ENCODE measurements at regions not wholly inside any gene's neighbourhood (a gene's known extent, or its start where the extent isn't known, plus 50 kb on each side); places are given as distances from the start of the nearest gene placed in this dataset.

DNA sequence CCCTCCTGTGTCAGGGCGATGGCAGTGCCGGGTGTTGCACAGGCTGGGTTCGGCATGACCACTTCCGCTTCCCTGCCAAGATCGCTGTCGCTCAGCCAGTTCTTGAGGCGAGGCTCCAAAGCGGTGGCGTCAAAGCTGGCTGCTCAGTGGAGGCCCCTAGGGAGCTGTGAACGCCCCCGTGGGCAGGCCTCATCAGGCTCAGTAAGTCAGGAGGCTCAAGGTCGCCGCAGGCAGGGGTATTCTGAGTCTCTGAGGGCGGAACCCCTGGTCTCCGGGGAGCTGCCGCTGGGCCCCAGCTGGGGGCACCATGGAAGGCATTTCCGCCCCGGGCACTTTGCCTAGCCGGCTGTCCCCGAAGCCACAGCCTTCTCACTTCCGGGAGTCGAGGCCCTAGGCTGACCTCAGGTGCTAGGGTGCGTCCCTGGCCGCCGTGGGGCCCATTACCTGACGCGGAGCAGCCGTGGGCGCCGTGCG, 210.4 kb downstream of the SOCS6 start:
- TF ChIP-seq FOXM1 (IDR thresholded peaks at IDR 0.05; ENCODE audit: borderline replicate concordance, low read depth), result no peak
- no peak for TF ChIP-seq EGR1 (IDR thresholded peaks at IDR 0.05)
- TF ChIP-seq RAD21 (IDR thresholded peaks at IDR 0.05; ENCODE audit: low read depth), result no peak
- TF ChIP-seq CEBPB (IDR thresholded peaks at IDR 0.05), result no peak
- no peak for TF ChIP-seq TCF12 (IDR thresholded peaks at IDR 0.05; ENCODE audit: low read depth)
- TF ChIP-seq NFIC (IDR thresholded peaks at IDR 0.05), result no peak
- TF ChIP-seq, protein P1, sequence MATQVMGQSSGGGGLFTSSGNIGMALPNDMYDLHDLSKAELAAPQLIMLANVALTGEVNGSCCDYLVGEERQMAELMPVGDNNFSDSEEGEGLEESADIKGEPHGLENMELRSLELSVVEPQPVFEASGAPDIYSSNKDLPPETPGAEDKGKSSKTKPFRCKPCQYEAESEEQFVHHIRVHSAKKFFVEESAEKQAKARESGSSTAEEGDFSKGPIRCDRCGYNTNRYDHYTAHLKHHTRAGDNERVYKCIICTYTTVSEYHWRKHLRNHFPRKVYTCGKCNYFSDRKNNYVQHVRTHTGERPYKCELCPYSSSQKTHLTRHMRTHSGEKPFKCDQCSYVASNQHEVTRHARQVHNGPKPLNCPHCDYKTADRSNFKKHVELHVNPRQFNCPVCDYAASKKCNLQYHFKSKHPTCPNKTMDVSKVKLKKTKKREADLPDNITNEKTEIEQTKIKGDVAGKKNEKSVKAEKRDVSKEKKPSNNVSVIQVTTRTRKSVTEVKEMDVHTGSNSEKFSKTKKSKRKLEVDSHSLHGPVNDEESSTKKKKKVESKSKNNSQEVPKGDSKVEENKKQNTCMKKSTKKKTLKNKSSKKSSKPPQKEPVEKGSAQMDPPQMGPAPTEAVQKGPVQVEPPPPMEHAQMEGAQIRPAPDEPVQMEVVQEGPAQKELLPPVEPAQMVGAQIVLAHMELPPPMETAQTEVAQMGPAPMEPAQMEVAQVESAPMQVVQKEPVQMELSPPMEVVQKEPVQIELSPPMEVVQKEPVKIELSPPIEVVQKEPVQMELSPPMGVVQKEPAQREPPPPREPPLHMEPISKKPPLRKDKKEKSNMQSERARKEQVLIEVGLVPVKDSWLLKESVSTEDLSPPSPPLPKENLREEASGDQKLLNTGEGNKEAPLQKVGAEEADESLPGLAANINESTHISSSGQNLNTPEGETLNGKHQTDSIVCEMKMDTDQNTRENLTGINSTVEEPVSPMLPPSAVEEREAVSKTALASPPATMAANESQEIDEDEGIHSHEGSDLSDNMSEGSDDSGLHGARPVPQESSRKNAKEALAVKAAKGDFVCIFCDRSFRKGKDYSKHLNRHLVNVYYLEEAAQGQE (IDR thresholded peaks at IDR 0.05; ENCODE audit: low read depth), result no peak
- no peak for TF ChIP-seq YY1 (IDR thresholded peaks at IDR 0.05; ENCODE audit: low read depth)
- TF ChIP-seq, protein P2, sequence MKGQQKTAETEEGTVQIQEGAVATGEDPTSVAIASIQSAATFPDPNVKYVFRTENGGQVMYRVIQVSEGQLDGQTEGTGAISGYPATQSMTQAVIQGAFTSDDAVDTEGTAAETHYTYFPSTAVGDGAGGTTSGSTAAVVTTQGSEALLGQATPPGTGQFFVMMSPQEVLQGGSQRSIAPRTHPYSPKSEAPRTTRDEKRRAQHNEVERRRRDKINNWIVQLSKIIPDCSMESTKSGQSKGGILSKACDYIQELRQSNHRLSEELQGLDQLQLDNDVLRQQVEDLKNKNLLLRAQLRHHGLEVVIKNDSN (IDR thresholded peaks at IDR 0.05), result no peak

DNA sequence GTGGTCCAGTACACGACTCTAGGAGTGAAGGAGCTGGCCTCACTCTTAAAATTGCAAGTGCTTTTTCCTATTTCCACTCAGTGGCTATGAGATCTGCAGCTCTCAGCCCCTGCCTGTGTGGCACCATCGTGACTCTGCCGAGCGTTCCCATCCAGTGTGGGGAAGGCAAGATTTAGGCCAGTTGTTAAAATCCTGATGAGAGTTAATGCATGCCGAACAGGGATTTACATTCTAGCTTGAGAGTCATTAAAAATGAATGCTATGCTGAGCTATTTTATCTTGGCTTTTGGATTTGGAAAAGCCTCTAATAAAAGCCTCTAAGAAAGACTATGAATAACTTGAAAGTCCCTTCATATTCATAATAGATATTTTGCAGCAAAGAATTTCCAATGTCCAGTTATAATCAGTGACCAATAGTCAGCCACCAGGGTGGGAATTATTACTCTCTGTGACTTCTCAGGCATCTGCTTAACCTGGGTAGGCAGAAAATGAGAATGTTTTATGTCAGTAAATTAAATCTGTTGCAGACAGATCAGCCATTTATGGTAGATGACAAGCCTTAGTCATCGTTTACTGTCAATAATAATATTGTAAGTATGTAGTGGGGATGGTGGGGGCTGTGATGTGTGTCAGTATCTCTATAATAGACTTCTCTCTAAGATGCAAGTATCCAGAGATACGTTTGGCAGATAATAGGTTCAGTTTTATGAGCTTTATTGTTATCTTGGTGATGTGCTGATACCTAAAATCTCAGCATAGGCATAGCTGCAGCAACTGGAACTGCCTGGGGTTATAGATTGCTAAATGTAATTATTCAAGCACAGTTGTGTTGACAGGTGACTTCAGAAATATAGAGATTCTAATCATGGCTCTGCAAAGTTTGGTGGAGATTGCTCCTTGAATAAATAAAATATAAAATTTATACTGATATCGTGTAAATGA, 207.8 kb downstream of the SOCS6 start:
- TF ChIP-seq TEAD4 (IDR thresholded peaks at IDR 0.05) (no peak), EP300 (IDR thresholded peaks at IDR 0.05; ENCODE audit: borderline replicate concordance) (no peak), YY1 (IDR thresholded peaks at IDR 0.05; ENCODE audit: low read depth) (no peak), FOXM1 (IDR thresholded peaks at IDR 0.05; ENCODE audit: borderline replicate concordance, low read depth) (no peak), RAD21 (IDR thresholded peaks at IDR 0.05; ENCODE audit: low read depth) (no peak), CREB1 (IDR thresholded peaks at IDR 0.05; ENCODE audit: low read depth) (no peak), TAF1 (IDR thresholded peaks at IDR 0.05; ENCODE audit: low read depth) (no peak), TCF12 (IDR thresholded peaks at IDR 0.05; ENCODE audit: low read depth) (no peak), ZBTB7A (IDR thresholded peaks at IDR 0.05; ENCODE audit: low read depth) (no peak), EGR1 (IDR thresholded peaks at IDR 0.05) (no peak), NFIC (IDR thresholded peaks at IDR 0.05) (no peak), CEBPB (IDR thresholded peaks at IDR 0.05) (no peak)
- TF ChIP-seq, protein P2 (IDR thresholded peaks at IDR 0.05), result no peak
- TF ChIP-seq, protein P1 (IDR thresholded peaks at IDR 0.05; ENCODE audit: low read depth), result no peak
- TF ChIP-seq, protein P3, sequence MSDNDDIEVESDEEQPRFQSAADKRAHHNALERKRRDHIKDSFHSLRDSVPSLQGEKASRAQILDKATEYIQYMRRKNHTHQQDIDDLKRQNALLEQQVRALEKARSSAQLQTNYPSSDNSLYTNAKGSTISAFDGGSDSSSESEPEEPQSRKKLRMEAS (IDR thresholded peaks at IDR 0.05), result no peak

DNA sequence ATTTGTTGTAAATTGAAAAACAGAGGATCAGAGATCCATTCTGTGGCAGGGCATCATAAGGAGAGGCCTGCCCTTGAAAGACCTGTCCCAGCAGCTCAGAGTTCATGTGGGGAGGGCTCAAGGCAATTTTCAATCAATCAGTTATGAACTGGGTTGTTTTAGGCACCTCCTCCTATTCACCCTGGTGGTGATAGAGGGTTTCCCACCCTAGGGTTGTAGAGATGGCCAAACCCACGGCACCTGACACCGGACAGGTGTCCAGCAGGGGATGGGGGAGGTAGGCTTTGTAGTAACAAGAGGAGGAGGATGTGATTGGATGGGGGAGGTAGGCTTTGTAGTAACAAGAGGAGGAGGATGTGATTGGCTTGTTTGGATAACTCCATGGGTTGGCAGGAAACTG, 205.7 kb downstream of the SOCS6 start:
- TF ChIP-seq CEBPB (IDR thresholded peaks at IDR 0.05) (no peak), NFIC (IDR thresholded peaks at IDR 0.05) (no peak), ZBTB7A (IDR thresholded peaks at IDR 0.05; ENCODE audit: low read depth) (no peak), FOXM1 (IDR thresholded peaks at IDR 0.05; ENCODE audit: borderline replicate concordance, low read depth) (no peak), TAF1 (IDR thresholded peaks at IDR 0.05; ENCODE audit: low read depth) (no peak)
- TF ChIP-seq, protein P1 (IDR thresholded peaks at IDR 0.05; ENCODE audit: low read depth), result no peak
- TF ChIP-seq, protein P3 (IDR thresholded peaks at IDR 0.05), result no peak

DNA sequence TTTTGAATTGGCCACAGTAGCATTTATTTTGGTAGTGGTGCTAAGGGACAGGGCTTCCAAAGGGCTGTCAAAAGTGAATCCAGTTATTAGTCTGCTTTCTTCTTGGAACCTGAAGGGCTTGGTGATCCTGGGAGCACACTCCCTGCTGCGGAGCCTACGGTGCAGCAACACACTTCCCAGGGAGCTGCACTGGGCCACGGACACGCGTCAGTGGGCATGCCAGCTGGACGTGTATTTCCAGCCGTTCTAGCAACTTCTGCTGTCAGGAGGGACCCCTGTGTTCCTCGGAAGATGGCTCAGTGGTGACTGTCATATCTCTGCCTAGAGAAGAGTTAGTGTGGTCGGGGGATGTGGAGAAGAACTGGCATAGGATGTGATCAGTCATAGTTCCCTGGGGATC, 204.6 kb downstream of the SOCS6 start:
- TF ChIP-seq FOXM1 (IDR thresholded peaks at IDR 0.05; ENCODE audit: borderline replicate concordance, low read depth) (no peak), EGR1 (IDR thresholded peaks at IDR 0.05) (no peak), CEBPB (IDR thresholded peaks at IDR 0.05) (no peak), NFIC (IDR thresholded peaks at IDR 0.05) (no peak), TEAD4 (IDR thresholded peaks at IDR 0.05) (no peak), RAD21 (IDR thresholded peaks at IDR 0.05; ENCODE audit: low read depth) (no peak), YY1 (IDR thresholded peaks at IDR 0.05; ENCODE audit: low read depth) (no peak), CREB1 (IDR thresholded peaks at IDR 0.05; ENCODE audit: low read depth) (no peak), EP300 (IDR thresholded peaks at IDR 0.05; ENCODE audit: borderline replicate concordance) (no peak), TCF12 (IDR thresholded peaks at IDR 0.05; ENCODE audit: low read depth) (no peak)
- TF ChIP-seq, protein P1 (IDR thresholded peaks at IDR 0.05; ENCODE audit: low read depth), result no peak
- TF ChIP-seq, protein P3 (IDR thresholded peaks at IDR 0.05), result no peak

Measured in Ishikawa (cell line).